Osteoblast (primary cell): ENCODE measurements at regions not wholly inside any gene's neighbourhood (a gene's known extent, or its start where the extent isn't known, plus 50 kb on each side); places are given as distances from the start of the nearest gene placed in this dataset.

ENCODE experiments used
- DNase-seq: peaks from one replicate; pipeline ENCODE4 v3.0.0; 2011; ENCODE audit warnings: low spot score, mixed read lengths; ENCODE audit not compliant: insufficient read length; ENCODE audit errors: missing footprints
- H2AFZ ChIP-seq: 2 replicates; pipeline ENCODE4 v1.6.0; 2011; ENCODE audit warnings: mild to moderate bottlenecking, low read length
- H3K27ac ChIP-seq: 2 replicates; pipeline ENCODE4 v1.5.1; 2011; ENCODE audit warnings: mild to moderate bottlenecking, low read depth, low read length, moderate library complexity
- H3K27me3 ChIP-seq: 2 replicates; pipeline ENCODE4 v1.6.0; 2012; ENCODE audit warnings: mild to moderate bottlenecking, control low read depth, inconsistent platforms, low read length, moderate library complexity; ENCODE audit not compliant: insufficient read depth
- H3K36me3 ChIP-seq: 2 replicates; pipeline ENCODE4 v1.5.1; 2011; ENCODE audit warnings: mild to moderate bottlenecking, low read length, control low read depth, moderate library complexity; ENCODE audit not compliant: insufficient read depth
- H3K4me1 ChIP-seq: 2 replicates; pipeline ENCODE4 v1.5.1; 2011; ENCODE audit warnings: mild to moderate bottlenecking, low read length, control low read depth, moderate library complexity; ENCODE audit not compliant: insufficient read depth
- H3K4me2 ChIP-seq: 2 replicates; pipeline ENCODE4 v1.6.0; 2011; ENCODE audit warnings: mild to moderate bottlenecking, low read length; ENCODE audit not compliant: insufficient read depth
- H3K4me3 ChIP-seq: fragments of 200-600 bp; sonication (generic); 3 replicates; pipeline ENCODE4 v1.5.1; 2012; ENCODE audit warnings: mild to moderate bottlenecking, low read length, inconsistent platforms; ENCODE audit not compliant: insufficient read depth
- H3K79me2 ChIP-seq: 2 replicates; pipeline ENCODE4 v1.6.0; 2012; ENCODE audit warnings: mild to moderate bottlenecking, low read length, control low read depth, inconsistent platforms; ENCODE audit not compliant: insufficient read depth
- H3K9me3 ChIP-seq: 2 replicates; pipeline ENCODE4 v1.5.1; 2011; ENCODE audit warnings: low read depth, low read length, control low read depth
- H4K20me1 ChIP-seq: 2 replicates; pipeline ENCODE4 v1.6.0; 2012; ENCODE audit warnings: mild to moderate bottlenecking, low read length, control low read depth; ENCODE audit not compliant: insufficient read depth
- CTCF ChIP-seq: IDR thresholded peaks from 2 replicates; pipeline ENCODE4 v1.5.1; 2011; ENCODE audit warnings: mild to moderate bottlenecking, low read depth, low read length, moderate library complexity; ENCODE audit errors: extremely low read depth

DNA sequence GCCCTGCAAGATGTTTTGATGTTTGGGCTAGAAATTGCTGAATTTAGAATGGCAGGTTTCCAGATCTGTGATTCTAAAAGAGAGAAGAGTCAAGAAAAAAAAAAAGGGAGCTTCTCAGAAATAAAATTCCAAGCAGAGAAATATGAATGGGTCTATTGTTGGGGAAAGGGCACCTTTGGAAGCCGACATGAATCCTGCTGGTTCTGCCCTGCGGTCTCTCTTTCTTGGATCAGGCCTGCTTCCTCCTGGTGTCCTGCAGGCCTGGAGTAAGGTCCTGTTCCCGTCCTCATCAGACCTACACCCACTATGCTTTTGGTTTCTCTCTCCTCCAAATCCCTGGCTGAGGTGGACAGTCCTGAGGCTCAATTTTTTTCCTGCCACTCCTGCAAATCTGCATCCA, 109.8 kb upstream of the TRIM2 start:
- H3K27ac ChIP-seq, result no peak overlapping the region
- no peaks in the 10 kb centered on the region for H4K20me1 ChIP-seq
- H3K4me1 ChIP-seq, result no peaks in the 10 kb centered on the region
- H3K4me2 ChIP-seq, result no peak overlapping the region
- no peak for DNase-seq
- no peak overlapping the region for H2AFZ ChIP-seq
- no peaks in the 10 kb centered on the region for H3K36me3 ChIP-seq
- no peaks in the 10 kb centered on the region for H3K79me2 ChIP-seq
- H3K27me3 ChIP-seq, result peaks cover 19% of the 10 kb centered on the region
- no peaks in the 10 kb centered on the region for H3K9me3 ChIP-seq
- TF ChIP-seq CTCF, result no peak
- no peak overlapping the region for H3K4me3 ChIP-seq

DNA sequence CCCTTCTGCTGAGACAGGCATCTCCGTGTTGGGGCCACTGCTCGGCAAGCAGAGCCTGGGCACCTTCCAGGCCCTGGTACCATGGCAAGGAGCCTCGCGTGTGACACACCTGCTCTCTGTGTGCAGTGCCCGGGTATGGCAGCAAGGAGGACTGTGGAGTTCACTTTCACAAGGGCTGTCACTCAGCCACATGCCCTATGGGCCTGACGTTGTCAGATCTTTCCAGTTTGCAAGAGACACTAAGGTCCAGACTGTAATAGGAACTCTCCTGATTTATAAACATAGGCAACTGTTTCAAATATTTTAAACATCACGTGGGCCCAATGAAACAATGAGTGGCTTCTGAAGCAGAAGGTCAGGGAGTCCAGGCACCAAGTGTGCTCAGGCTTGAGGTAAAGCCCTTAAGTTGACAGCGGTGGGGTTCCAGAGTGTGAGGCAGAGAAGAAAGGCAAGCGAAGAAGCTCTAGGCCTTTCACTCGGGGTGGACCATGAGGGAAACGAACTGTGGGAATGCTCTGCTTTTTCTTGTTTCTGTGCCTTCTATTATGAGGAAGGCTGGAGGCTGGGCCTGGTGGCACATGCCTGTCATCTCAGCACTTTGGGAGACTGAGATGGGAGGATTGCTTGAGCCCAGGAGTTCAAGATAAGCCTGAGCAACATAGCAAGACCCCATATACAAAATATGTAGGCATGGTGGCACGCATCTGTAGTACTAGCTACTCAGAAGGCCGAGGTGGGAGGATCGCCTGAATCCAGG, 108.6 kb upstream of the TRIM2 start:
- no peak overlapping the region for H2AFZ ChIP-seq
- H3K9me3 ChIP-seq, result no peaks in the 10 kb centered on the region
- no peaks in the 10 kb centered on the region for H3K79me2 ChIP-seq
- no peak overlapping the region for H3K4me2 ChIP-seq
- TF ChIP-seq CTCF, result no peak
- H3K4me1 ChIP-seq, result no peaks in the 10 kb centered on the region
- no peak overlapping the region for H3K27ac ChIP-seq
- no peak overlapping the region for H3K4me3 ChIP-seq
- H3K36me3 ChIP-seq, result no peaks in the 10 kb centered on the region
- DNase-seq, result no peak
- H4K20me1 ChIP-seq, result no peaks in the 10 kb centered on the region
- peaks cover 13% of the 10 kb centered on the region for H3K27me3 ChIP-seq

- no peaks in the 10 kb centered on the region for H3K9me3 ChIP-seq
- H3K27ac ChIP-seq, result no peak overlapping the region
- no peaks in the 10 kb centered on the region for H3K79me2 ChIP-seq
- peaks cover 7% of the 10 kb centered on the region for H3K27me3 ChIP-seq
- no peak for DNase-seq
- no peaks in the 10 kb centered on the region for H3K4me1 ChIP-seq
- TF ChIP-seq CTCF, result no peak
- no peak overlapping the region for H3K4me2 ChIP-seq
- H2AFZ ChIP-seq, result no peak overlapping the region
- H4K20me1 ChIP-seq, result no peaks in the 10 kb centered on the region
- no peak overlapping the region for H3K4me3 ChIP-seq
- H3K36me3 ChIP-seq, result no peaks in the 10 kb centered on the region
Measured at GRCh38 chr4:153096344-153096743, 107.9 kb upstream of the TRIM2 start.

- Histone ChIP-seq H2AFZ (no peak overlapping the region), H3K4me1 (no peaks in the 10 kb centered on the region), H3K79me2 (no peaks in the 10 kb centered on the region), H3K9me3 (no peaks in the 10 kb centered on the region), H3K27me3 (peaks cover 5% of the 10 kb centered on the region), H4K20me1 (no peaks in the 10 kb centered on the region), H3K27ac (no peak overlapping the region), H3K4me3 (no peak overlapping the region), H3K36me3 (no peaks in the 10 kb centered on the region), H3K4me2 (no peak overlapping the region)
- TF ChIP-seq CTCF, result no peak
- DNase-seq, result no peak
Measured at GRCh38 chr4:153098427-153098826, 105.8 kb upstream of the TRIM2 start.
